T-cell (primary cell): ENCODE measurements at regions not wholly inside any gene's neighbourhood (a gene's known extent, or its start where the extent isn't known, plus 50 kb on each side); places are given as distances from the start of the nearest gene placed in this dataset.

ENCODE experiments used
- ATAC-seq, 4 experiments: fragments of 200-7000 bp in 3 of 4; fragments of 150-1000 bp in 1 of 4; cut with Tn5 transposase; replicated peaks in 1 of 4; 1 replicate in 3 of 4; 2 replicates in 1 of 4; pipeline ENCODE4 v1.10.0; 2021; ENCODE audit warnings: moderate library complexity in 3 of 4, mild to moderate bottlenecking in 2 of 4, moderate number of reproducible peaks in 1 of 4
- CTCF ChIA-PET, 2 donors: fragments of 300-600 bp; sonication (Branson Sonifier 250); formaldehyde crosslinking; loops; one replicate each; lab custom pipeline; 2022; ENCODE audit warnings: antibody characterized with exemption in 2 of 2; lab: Charles Lee
- POLR2A ChIA-PET, 2 donors: fragments of 300-600 bp; sonication (Branson Sonifier 250); formaldehyde crosslinking; loops; one replicate each; lab custom pipeline; 2022; ENCODE audit warnings: antibody characterized with exemption in 2 of 2; lab: Charles Lee
- DNase-seq, 35 experiments: peaks; one replicate each; pipeline versions ENCODE4 v3.0.0 to v3.0.0-alpha.2; 2013 to 2023
- H3K27ac ChIP-seq: one replicate; pipeline ENCODE4 v1.5.1; 2013; ENCODE audit warnings: low read length
- H3K27me3 ChIP-seq, 2 experiments: replicated peaks in 1 of 2; 1 replicate in 1 of 2; 2 replicates in 1 of 2; pipeline versions ENCODE4 v1.6.1 to v1.7.0; 2013; ENCODE audit warnings: low read length in 1 of 2, mixed read lengths in 1 of 2; ENCODE audit not compliant: control insufficient read depth in 2 of 2, insufficient read depth in 2 of 2; ENCODE audit errors: extremely low read depth in 1 of 2
- H3K36me3 ChIP-seq, 2 donors: 1 replicate in 1 of 2; 2 replicates in 1 of 2; pipeline versions ENCODE4 v1.6.1 to v1.7.0; 2013; ENCODE audit warnings: low read length in 1 of 2; ENCODE audit not compliant: control insufficient read depth in 2 of 2, insufficient read depth in 1 of 2; ENCODE audit errors: extremely low read depth in 1 of 2
- H3K4me1 ChIP-seq, 2 experiments: 1 replicate in 1 of 2; 2 replicates in 1 of 2; pipeline versions ENCODE4 v1.6.1 to v1.7.0; 2013; ENCODE audit warnings: low read length in 2 of 2, mixed read lengths in 1 of 2; ENCODE audit not compliant: insufficient read depth in 2 of 2, control insufficient read depth in 1 of 2; ENCODE audit errors: extremely low read depth in 1 of 2
- H3K4me3 ChIP-seq, 2 donors: 1 replicate in 1 of 2; 2 replicates in 1 of 2; pipeline versions ENCODE4 v1.5.1 to v1.7.0; 2013; ENCODE audit warnings: mild to moderate bottlenecking in 2 of 2, low read length in 1 of 2, moderate library complexity in 1 of 2; ENCODE audit not compliant: control insufficient read depth in 1 of 2; ENCODE audit errors: extremely low read depth in 1 of 2
- H3K9me3 ChIP-seq: 2 replicates; pipeline ENCODE4 v1.7.0; 2013
- H3K27ac Mint-ChIP-seq, 2 donors: one replicate each; pipeline ENCODE4 v1.8.0; 2020 to 2021; ENCODE audit warnings: mild to moderate bottlenecking in 2 of 2, mixed read lengths in 2 of 2
- H3K27me3 Mint-ChIP-seq, 2 donors: one replicate each; pipeline ENCODE4 v1.8.0; 2021 to 2022; ENCODE audit warnings: mixed read lengths in 2 of 2
- H3K36me3 Mint-ChIP-seq: one replicate; pipeline ENCODE4 v1.8.0; 2021; ENCODE audit warnings: mixed read lengths
- H3K4me1 Mint-ChIP-seq, 3 donors: one replicate each; pipeline ENCODE4 v1.8.0; 2020 to 2022; ENCODE audit warnings: mixed read lengths in 3 of 3, mild to moderate bottlenecking in 1 of 3
- H3K4me3 Mint-ChIP-seq, 3 donors: one replicate each; pipeline ENCODE4 v1.8.0; 2020 to 2022; ENCODE audit warnings: mild to moderate bottlenecking in 3 of 3, mixed read lengths in 3 of 3, moderate library complexity in 3 of 3
- H3K9me3 Mint-ChIP-seq, 3 donors: one replicate each; pipeline ENCODE4 v1.8.0; 2020 to 2022; ENCODE audit warnings: mixed read lengths in 3 of 3
- WGBS: methylation state at CpG from one replicate; pipeline ENCODE4 v1.1.5; 2013; ENCODE audit warnings: missing lambda C conversion rate; ENCODE audit not compliant: insufficient coverage; 5-methylcytosine and 5-hydroxymethylcytosine counted together

- DNase-seq (no peak), ATAC-seq (no peak)
- Histone ChIP-seq H3K9me3 (no peaks in the 10 kb centered on the region), H3K4me3 (no peak overlapping the region), H3K27me3 (peaks cover 0 to 4% of the 10 kb centered on the region in 2 experiments), H3K36me3 (no peaks in the 10 kb centered on the region), H3K4me1 (no peaks in the 10 kb centered on the region), H3K27ac (no peak overlapping the region)
- Mint-ChIP-seq H3K9me3 (no peaks in the 10 kb centered on the region), H3K4me3 (no peak overlapping the region), H3K4me1 (no peaks in the 10 kb centered on the region), H3K36me3 (no peaks in the 10 kb centered on the region), H3K27ac (no peak overlapping the region), H3K27me3 (peaks cover 25 to 35% of the 10 kb centered on the region in 2 donors)
- CTCF ChIA-PET: interaction anchor here in 1 of 2 donors (0.5 kb wide), 1 partner anchor 449 kb away, joined by 3 read pairs; no protein-coding TSS in a partner anchor
- WGBS: 80% methylated on average over 1 of the region's 3 CpGs
- POLR2A ChIA-PET: no interaction called here
Measured at GRCh38 chr7:28882869-28883470, 75.2 kb downstream of the TRIL start.

GRCh38 chr7:28879105-28879504, 79.0 kb downstream of the TRIL start:
- CTCF ChIA-PET: no interaction called here

GRCh38 chr7:28878481-28878880, 79.6 kb downstream of the TRIL start:
- no peak overlapping the region for H3K27ac Mint-ChIP-seq
- H3K4me3 ChIP-seq: no peak overlapping the region
- H3K9me3 Mint-ChIP-seq: no peaks in the 10 kb centered on the region
- no peaks in the 10 kb centered on the region for H3K9me3 ChIP-seq
- peaks cover 0 to 4% of the 10 kb centered on the region in 2 experiments for H3K27me3 ChIP-seq
- no peaks in the 10 kb centered on the region for H3K4me1 Mint-ChIP-seq
- H3K36me3 ChIP-seq: no peaks in the 10 kb centered on the region
- whole genome bisulfite sequencing: no CpG with 5 or more reads among the region's 3 CpGs
- ChIA-PET CTCF (interaction anchor here in 1 of 2 donors (1.0 kb wide), 1 partner anchor 25 kb away, joined by 4 read pairs; no protein-coding TSS in a partner anchor), POLR2A (no interaction called here)
- no peak overlapping the region for H3K4me3 Mint-ChIP-seq
- DNase-seq: no peak
- no peak overlapping the region for H3K27ac ChIP-seq
- H3K27me3 Mint-ChIP-seq: peaks cover 11 to 20% of the 10 kb centered on the region in 2 donors
- no peaks in the 10 kb centered on the region for H3K36me3 Mint-ChIP-seq
- H3K4me1 ChIP-seq: no peaks in the 10 kb centered on the region
- no peak for ATAC-seq

More at GRCh38 chr7:28879105-28879504, 79.0 kb downstream of the TRIL start:
- Mint-ChIP-seq H3K9me3 (no peaks in the 10 kb centered on the region), H3K27me3 (peaks cover 13 to 23% of the 10 kb centered on the region in 2 donors), H3K4me3 (no peak overlapping the region), H3K27ac (no peak overlapping the region), H3K36me3 (no peaks in the 10 kb centered on the region), H3K4me1 (no peaks in the 10 kb centered on the region)
- no CpG with 5 or more reads among the region's 2 CpGs for WGBS
- Histone ChIP-seq H3K27me3 (peaks cover 0 to 4% of the 10 kb centered on the region in 2 experiments), H3K4me3 (no peak overlapping the region), H3K36me3 (no peaks in the 10 kb centered on the region), H3K9me3 (no peaks in the 10 kb centered on the region), H3K27ac (no peak overlapping the region), H3K4me1 (no peaks in the 10 kb centered on the region)
- DNase-seq (no peak), ATAC-seq (no peak)
- POLR2A ChIA-PET: no interaction called here
